HK-2 (cell line): ENCODE measurements at regions not wholly inside any gene's neighbourhood (a gene's known extent, or its start where the extent isn't known, plus 50 kb on each side); places are given as distances from the start of the nearest gene placed in this dataset.
A peak's percentile ranks its signal among the peaks of the same experiment; 100 is the strongest.

ENCODE experiments used
- DNase-seq: peaks from one replicate; pipeline ENCODE4 v3.0.0-alpha.2; 2018; ENCODE audit not compliant: unreplicated experiment

GRCh38 chr4:96681218-96681617 lies 841.3 kb downstream of the PDHA2 start:
- no peak for DNase-seq

- no peak for DNase-seq
Measured at GRCh38 chr4:96685691-96686090, 845.8 kb downstream of the PDHA2 start.

DNA sequence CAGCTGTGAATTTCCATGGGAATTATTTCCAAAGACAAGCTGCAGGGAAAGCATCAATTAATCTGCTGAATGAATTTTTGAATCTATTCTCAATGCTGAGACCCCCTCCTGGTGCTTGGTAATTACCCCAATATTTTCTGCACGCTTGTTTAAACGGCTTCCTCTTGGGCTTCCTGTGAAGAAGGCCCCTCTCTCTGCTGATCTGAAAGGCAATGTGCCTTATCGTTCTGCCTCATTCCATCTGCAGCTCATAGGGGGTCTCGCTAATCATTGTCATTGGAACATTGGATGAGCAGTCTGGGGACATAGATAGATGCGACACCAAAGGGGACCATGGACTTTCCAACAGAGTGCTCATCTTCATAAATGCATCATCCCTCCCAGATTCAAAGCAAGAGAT lies 851.6 kb downstream of the PDHA2 start:
- DNase-seq: no peak

GRCh38 chr4:96698831-96699230 lies 858.9 kb downstream of the PDHA2 start:
- peak; percentile 5 for DNase-seq

GRCh38 chr4:96703265-96703664 lies 863.4 kb downstream of the PDHA2 start:
- no peak for DNase-seq

DNA sequence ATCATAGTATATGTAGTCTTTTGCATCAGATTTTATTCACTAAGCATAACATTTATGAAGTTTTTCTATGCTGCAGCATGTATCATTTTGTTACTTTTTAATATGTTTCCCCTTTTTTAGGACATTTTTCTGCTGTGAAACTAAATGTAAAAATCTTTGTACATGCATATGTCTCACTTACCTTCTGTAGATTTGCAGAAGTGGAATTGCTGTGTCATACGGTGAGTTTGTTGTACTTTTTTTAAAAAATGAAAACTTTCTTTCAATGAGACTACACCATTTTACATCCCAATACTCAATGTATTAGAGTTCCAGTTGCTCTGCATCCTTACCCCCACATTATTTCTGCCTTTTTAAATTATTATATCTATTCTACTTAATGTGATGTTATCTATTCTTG lies 868.9 kb downstream of the PDHA2 start:
- no peak for DNase-seq

GRCh38 chr4:96713271-96713850 lies 873.5 kb downstream of the PDHA2 start:
- DNase-seq: no peak

- no peak for DNase-seq
Measured at GRCh38 chr4:96729641-96730040, 889.7 kb downstream of the PDHA2 start.

DNA sequence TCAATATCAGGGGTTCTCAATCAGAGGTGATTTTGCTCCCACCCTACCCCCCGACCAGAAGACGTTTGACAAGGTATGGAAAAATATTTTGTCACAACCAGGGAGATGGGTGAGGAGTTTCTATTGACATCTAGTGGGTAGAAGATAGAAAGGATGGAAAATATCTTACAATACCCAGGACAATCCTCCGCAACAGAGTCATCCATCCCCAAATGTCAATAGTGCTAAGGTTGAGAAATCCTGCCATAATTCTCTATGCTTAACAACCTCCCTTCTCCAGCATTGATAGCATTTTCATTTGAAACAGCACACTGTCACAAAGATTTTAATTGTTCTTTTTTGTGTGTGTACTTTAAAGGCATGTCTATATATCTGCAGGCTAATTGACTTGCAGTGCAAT lies 890.5 kb downstream of the PDHA2 start:
- DNase-seq: no peak

GRCh38 chr4:96736352-96736889 lies 896.5 kb downstream of the PDHA2 start:
- peak; percentile 7 for DNase-seq

DNA sequence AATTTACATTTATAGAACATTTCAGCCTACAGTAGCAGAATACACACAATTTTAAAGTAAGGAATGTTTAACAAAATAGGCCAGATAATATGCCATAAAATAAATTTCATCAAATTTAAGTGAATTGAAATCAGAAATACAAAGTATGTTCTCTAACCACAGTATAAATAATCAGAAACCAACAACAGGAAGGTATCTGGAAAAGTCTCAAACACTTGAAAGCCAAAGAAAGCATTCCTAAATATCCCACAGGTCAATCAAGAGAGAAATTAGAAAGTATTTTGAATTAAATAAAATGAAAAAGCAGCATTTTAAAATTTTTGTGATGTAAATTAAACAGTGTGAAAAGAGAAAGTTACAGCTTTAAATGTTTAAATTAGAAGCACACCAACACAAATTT lies 899.2 kb downstream of the PDHA2 start:
- DNase-seq: no peak

DNA sequence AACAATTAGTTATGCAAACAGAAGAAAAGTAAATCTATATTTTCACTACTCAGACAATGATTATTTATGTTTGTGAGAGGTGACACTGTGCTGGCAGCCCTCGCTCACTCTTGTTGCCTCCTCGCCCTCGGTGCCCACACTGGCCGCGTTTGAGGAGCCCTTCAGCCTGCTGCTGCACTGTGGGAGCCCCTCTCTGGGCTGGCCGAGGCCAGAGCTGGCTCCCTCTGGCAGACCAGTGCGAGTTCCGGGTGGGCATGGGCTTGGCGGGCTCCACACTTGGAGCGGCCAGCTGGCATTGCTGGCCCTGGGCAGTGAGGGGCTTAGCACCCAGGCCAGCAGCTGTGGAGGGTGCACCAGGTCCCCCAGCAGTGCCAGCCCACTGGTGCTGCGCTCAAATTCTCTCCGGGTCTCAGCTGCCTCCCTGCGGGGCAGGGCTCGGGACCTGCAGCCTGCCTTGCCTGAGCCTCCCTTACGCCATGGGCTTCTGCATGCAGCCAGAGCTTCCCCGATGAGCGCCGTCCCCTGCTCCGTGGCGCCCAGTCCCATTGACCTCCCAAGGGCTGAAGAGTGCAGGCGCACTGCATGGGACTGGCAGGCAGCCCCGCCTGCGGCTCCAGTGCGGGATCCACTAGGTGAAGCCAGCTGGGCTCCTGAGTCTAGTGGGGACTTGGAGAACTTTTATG lies 902.6 kb downstream of the PDHA2 start:
- DNase-seq: no peak

DNA sequence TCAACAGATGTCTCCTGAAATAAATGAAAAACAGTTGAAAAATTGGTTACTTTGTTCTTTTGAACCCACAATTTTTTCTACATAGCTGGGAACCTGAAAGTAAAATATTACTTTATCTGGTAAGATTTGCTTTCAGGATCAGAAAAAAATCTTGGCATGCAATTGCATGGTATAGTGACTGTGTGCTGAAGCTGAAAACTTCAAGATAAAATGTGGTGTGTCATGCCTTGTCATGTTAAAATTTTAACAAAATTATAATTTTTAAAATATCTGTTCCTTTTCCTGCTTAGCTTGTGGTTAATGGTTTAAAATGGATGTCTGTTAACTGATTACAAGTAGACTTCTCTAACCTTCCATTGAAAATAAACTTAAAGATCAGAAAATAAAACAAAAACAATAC lies 904.8 kb downstream of the PDHA2 start:
- DNase-seq: no peak

GRCh38 chr4:96753216-96753615 lies 913.3 kb downstream of the PDHA2 start:
- DNase-seq: no peak

DNA sequence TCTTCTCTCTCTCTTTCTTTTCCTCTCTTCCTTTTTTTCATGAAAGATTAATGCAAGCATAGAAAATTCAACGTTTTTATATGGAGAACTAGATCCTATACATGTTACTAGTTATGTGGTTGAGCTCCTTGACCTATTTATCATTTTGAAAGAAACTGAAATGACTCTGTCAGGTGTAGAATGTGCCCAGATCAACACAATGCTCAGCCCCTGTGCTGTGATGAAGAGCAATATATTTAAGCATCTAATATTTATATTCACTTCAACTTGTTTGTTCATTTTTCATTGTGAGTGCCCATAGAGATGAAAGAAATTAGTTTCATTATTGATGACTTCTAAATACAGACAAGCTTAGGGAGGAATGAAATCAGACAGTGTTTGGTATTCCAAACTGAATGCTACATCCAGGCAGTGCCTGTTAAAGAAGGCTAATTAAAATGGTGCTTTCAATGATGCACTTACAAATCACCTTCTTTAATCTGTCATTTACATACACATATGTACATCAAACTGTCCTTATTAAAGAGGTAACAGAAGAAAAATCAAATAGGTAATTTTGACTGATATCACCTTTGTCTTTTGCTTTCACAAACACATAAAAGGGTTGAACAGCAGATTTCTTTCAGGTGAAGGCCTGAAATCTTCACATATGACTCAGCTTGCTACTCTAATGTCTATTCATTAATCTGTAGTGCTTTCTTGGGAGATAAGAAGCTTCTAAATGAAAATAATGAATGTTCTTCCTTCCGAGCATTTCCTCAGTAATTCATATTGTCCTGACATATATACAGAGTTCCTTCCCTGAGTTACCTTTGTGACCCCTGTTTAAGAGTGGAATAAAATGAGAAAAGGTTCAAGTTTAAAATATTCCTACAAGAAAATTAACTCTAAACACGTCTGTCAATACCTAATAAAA lies 915.9 kb downstream of the PDHA2 start:
- DNase-seq: no peak

- DNase-seq: no peak
Measured at GRCh38 chr4:96756584-96756983, 916.7 kb downstream of the PDHA2 start.

GRCh38 chr4:96763546-96763945 lies 923.7 kb downstream of the PDHA2 start:
- DNase-seq: no peak

DNA sequence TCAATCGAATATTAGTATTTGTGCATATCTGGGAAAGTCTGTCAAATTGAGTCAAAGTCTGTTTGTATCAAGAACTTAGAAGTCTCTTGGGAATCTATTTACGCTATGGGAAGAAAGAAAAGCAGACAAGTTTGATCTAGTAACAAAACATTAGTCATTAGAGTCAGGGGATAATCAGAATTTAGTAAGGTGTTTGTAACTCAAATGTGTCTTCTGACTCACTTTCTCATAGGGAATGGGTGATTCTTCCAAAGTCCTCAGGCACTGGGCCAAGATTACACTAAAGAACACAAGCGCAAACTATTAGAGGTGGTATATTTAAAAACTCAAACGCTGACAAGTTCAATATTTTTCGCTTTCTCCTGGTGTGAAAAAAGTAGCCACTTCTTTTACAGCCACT lies 926.5 kb downstream of the PDHA2 start:
- DNase-seq: no peak

GRCh38 chr4:96767815-96768480 lies 928.1 kb downstream of the PDHA2 start:
- DNase-seq: no peak

DNA sequence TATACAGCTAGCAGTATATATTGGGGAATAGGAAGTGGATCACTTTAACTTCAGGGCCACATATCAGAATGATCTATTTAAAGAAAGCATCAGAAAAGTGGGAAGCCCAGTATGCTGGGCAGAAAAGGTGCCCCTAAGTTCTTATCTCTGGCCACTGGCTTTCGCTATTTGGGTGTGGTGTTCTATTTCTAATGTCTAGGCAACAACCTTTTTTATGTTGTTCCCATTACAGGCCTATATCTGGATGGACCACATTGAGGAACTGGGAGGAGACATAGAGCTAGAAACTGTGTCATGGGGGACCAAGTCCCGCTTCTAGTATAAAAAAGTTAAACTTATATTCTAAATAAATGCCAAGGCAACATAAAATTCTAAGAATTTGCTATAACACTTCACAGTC lies 935.6 kb downstream of the PDHA2 start:
- DNase-seq: no peak

DNA sequence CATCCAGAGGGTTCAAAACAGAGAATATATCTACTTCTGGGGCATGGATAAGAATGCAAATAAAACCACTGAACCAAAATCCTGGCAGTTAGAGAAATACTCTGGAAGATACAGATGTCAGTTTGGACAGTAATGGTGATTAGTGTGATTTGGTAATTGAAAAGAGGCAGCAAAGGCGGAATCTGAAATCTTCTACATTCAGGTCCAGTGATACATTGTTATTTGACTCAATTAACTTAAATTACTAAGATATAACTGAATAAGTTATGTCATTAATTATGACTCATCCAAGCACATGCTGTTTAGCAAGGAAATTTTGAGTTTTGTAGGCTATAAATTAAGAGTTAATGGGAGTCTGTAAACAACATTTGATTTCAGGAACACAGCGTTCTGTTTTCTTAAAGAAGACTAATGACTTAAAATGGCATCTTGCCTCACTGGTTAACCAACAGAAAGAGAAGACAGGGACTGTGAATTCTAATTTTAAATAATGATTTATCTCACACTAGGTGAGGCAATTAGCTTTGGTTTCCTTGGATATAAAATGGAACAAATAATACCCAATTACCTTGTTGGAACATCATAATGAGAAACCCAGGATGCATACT lies 937.1 kb downstream of the PDHA2 start:
- DNase-seq: no peak

DNA sequence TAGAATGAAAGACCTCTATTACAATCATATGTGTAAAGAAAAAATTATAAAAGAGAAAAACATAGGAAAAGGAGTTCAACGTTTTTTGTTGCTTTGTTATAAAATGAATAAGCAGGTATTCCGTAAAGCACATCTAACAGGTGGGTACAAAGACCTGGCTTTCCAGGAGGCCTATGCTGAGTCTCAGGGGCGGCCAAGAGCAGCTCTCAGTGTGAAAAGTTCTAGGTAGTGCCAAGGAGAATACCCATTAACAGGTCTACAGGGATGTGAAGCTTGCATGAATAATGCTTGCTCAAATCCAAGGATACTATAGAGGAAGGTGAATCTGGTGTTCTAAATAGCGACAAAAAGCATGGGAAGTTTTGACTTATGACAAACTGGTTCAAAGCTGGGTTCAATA lies 944.4 kb downstream of the PDHA2 start:
- DNase-seq: no peak
